ENCODE measurements at regions not wholly inside any gene's neighbourhood (a gene's known extent, or its start where the extent isn't known, plus 50 kb on each side); places are given as distances from the start of the nearest gene placed in this dataset.

- Histone ChIP-seq H4K20me1 (replicated peaks; ENCODE audit: control insufficient read depth, extremely low read depth, insufficient read depth, low read length) (no peaks in the 10 kb centered on the region), H3K4me2 (ENCODE audit: insufficient read depth, low read length) (no peak overlapping the region), H3K4me1 (ENCODE audit: control insufficient read depth, extremely low read depth, insufficient read depth, low read length) (peaks cover under 1% of the 10 kb centered on the region), H2AFZ (ENCODE audit: low read depth, low read length) (no peak overlapping the region), H3K79me2 (ENCODE audit: control insufficient read depth, insufficient read depth, low read length) (no peaks in the 10 kb centered on the region), H3K9ac (replicated peaks; ENCODE audit: extremely low read depth, insufficient read depth, low read length) (no peak overlapping the region), H3K9me3 (replicated peaks; ENCODE audit: control insufficient read depth, insufficient read depth, low read length) (no peaks in the 10 kb centered on the region), H3K9me1 (replicated peaks; ENCODE audit: control insufficient read depth, extremely low read depth, insufficient read depth, low read length) (no peaks in the 10 kb centered on the region), H3K27ac (ENCODE audit: insufficient read depth, low read depth, low read length) (no peak overlapping the region), H3K27me3 (ENCODE audit: control insufficient read depth in 2 of 2, insufficient read depth in 2 of 2, low read length in 2 of 2) (no peaks in the 10 kb centered on the region), H3K36me3 (ENCODE audit: control insufficient read depth in 2 of 2, extremely low read depth in 1 of 2, insufficient read depth in 2 of 2, low read length in 2 of 2) (no peaks in the 10 kb centered on the region), H3K4me3 (replicated peaks in 1 of 3; ENCODE audit: insufficient read depth in 1 of 3, low read depth in 1 of 3, low read length in 3 of 3) (no peak overlapping the region)
- no TSS peak for BruUV-seq (replicated peaks)
- dilution Hi-C loops (cut with MboI; ENCODE audit: extremely low pct_ligation_motif_present, low sequenced_read_pairs) (no loop called here), intact Hi-C loops (cut with micrococcal nuclease) (no loop called here)
- ChIA-PET POLR2A (no interaction called here), CTCF (no interaction called here)
- FAIRE-seq (no peak), DNase-seq (ENCODE audit: low read depth, low spot score) (no peak)
- TF ChIP-seq MYC (IDR thresholded peaks at IDR 0.05; ENCODE audit: low read depth, low read length) (no peak), GATA2 (IDR thresholded peaks at IDR 0.05; ENCODE audit: insufficient read depth, insufficient read length, low read depth, low read length) (no peak), JUN (IDR thresholded peaks at IDR 0.05; ENCODE audit: borderline replicate concordance, insufficient read depth, insufficient read length, low read depth) (no peak), FOS (IDR thresholded peaks at IDR 0.05; ENCODE audit: borderline replicate concordance, insufficient read depth, low read length) (no peak), EZH2 (IDR thresholded peaks at IDR 0.05; ENCODE audit: borderline replicate concordance, low read depth, low read length, severe bottlenecking) (no peak), CTCF (IDR thresholded peaks at IDR 0.05; ENCODE audit: extremely low read depth in 1 of 2, insufficient read depth in 1 of 2, low read depth in 1 of 2, low read length in 2 of 2) (no peak), POLR2AphosphoS5 (IDR thresholded peaks at IDR 0.05; ENCODE audit: insufficient read depth, low read depth, low read length) (no peak), POLR2A (IDR thresholded peaks at IDR 0.05; ENCODE audit: low read depth, low read length) (no peak)
- TF ChIP-seq, protein P1, sequence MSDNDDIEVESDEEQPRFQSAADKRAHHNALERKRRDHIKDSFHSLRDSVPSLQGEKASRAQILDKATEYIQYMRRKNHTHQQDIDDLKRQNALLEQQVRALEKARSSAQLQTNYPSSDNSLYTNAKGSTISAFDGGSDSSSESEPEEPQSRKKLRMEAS (IDR thresholded peaks at IDR 0.05; ENCODE audit: insufficient read depth, insufficient read length), result no peak
Measured at GRCh38 chr6:113649276-113649675, 207.9 kb upstream of the MARCKS start.

Measured in endothelial cell of umbilical vein (primary cell).